ENCODE measurements at regions not wholly inside any gene's neighbourhood (a gene's known extent, or its start where the extent isn't known, plus 50 kb on each side); places are given as distances from the start of the nearest gene placed in this dataset.

GRCh38 chr2:176585291-176585690 is 316.0 kb downstream of the MTX2 start:
- Histone ChIP-seq H3K36me3 (no peaks in the 10 kb centered on the region), H3K4me3 (no peak overlapping the region), H3K27ac (no peak overlapping the region), H3K9me3 (no peaks in the 10 kb centered on the region), H3K27me3 (peaks cover 0 to 19% of the 10 kb centered on the region in 2 donors), H3K4me1 (no peaks in the 10 kb centered on the region)
- no peak for TF ChIP-seq CTCF (IDR thresholded peaks at IDR 0.05)
- intact Hi-C loops (cut with DNase I), result no loop called here
- DNase-seq (no peak), ATAC-seq (no peak)

GRCh38 chr2:176585791-176586190 is 316.5 kb downstream of the MTX2 start:
- intact Hi-C loops (cut with DNase I), result no loop called here
- Histone ChIP-seq H3K36me3 (no peaks in the 10 kb centered on the region), H3K27me3 (peaks cover 0 to 19% of the 10 kb centered on the region in 2 donors), H3K4me1 (no peaks in the 10 kb centered on the region), H3K27ac (no peak overlapping the region), H3K4me3 (no peak overlapping the region), H3K9me3 (no peaks in the 10 kb centered on the region)
- no peak for TF ChIP-seq CTCF (IDR thresholded peaks at IDR 0.05)
- ATAC-seq, result no peak
- DNase-seq, result no peak

GRCh38 chr2:176589287-176589686 is 320.0 kb downstream of the MTX2 start:
- no peaks in the 10 kb centered on the region for H3K4me1 ChIP-seq
- no peak overlapping the region for H3K27ac ChIP-seq
- intact Hi-C loops (cut with DNase I), result no loop called here
- H3K36me3 ChIP-seq, result no peaks in the 10 kb centered on the region
- H3K27me3 ChIP-seq, result peaks cover 0 to 9% of the 10 kb centered on the region in 2 donors
- TF ChIP-seq CTCF (IDR thresholded peaks at IDR 0.05), result no peak
- ATAC-seq (no peak), DNase-seq (no peak)
- H3K4me3 ChIP-seq, result no peak overlapping the region
- H3K9me3 ChIP-seq, result no peaks in the 10 kb centered on the region

- intact Hi-C loops (cut with DNase I), result no loop called here
Observed at GRCh38 chr2:176589825-176590440, 320.7 kb downstream of the MTX2 start.

GRCh38 chr2:176592216-176592615 is 323.0 kb downstream of the MTX2 start:
- intact Hi-C loops (cut with DNase I), result no loop called here
- no peak for TF ChIP-seq CTCF (IDR thresholded peaks at IDR 0.05)

More at GRCh38 chr2:176589825-176590440, 320.7 kb downstream of the MTX2 start:
- ATAC-seq (no peak), DNase-seq (no peak)
- no peak for TF ChIP-seq CTCF (IDR thresholded peaks at IDR 0.05)
- H3K36me3 ChIP-seq, result no peaks in the 10 kb centered on the region
- H3K27ac ChIP-seq, result no peak overlapping the region
- H3K27me3 ChIP-seq, result peaks cover 0 to 5% of the 10 kb centered on the region in 2 donors
- no peaks in the 10 kb centered on the region for H3K4me1 ChIP-seq
- H3K4me3 ChIP-seq, result no peak overlapping the region
- no peaks in the 10 kb centered on the region for H3K9me3 ChIP-seq

More at GRCh38 chr2:176592216-176592615, 323.0 kb downstream of the MTX2 start:
- ATAC-seq (no peak), DNase-seq (no peak)
- H3K4me3 ChIP-seq, result no peak overlapping the region
- H3K4me1 ChIP-seq, result no peaks in the 10 kb centered on the region
- H3K9me3 ChIP-seq, result no peaks in the 10 kb centered on the region
- H3K36me3 ChIP-seq, result no peaks in the 10 kb centered on the region
- H3K27me3 ChIP-seq, result no peaks in the 10 kb centered on the region
- no peak overlapping the region for H3K27ac ChIP-seq

Measured in left lung (tissue), 4 donors.